ENCODE measurements at regions not wholly inside any gene's neighbourhood (a gene's known extent, or its start where the extent isn't known, plus 50 kb on each side); places are given as distances from the start of the nearest gene placed in this dataset.

GRCh38 chr7:125775317-125775716, 845.7 kb upstream of the POT1 start:
- Histone ChIP-seq H3K27ac (no peak overlapping the region), H3K27me3 (no peaks in the 10 kb centered on the region), H3K9me3 (ENCODE audit: low read depth) (no peaks in the 10 kb centered on the region), H3K4me2 (no peak overlapping the region), H3K36me3 (no peaks in the 10 kb centered on the region), H3K79me2 (ENCODE audit: low read depth) (no peaks in the 10 kb centered on the region), H3K4me3 (no peak overlapping the region), H2AFZ (replicated peaks) (no peak overlapping the region), H4K20me1 (ENCODE audit: low read depth) (no peaks in the 10 kb centered on the region), H3K9ac (no peak overlapping the region), H3K4me1 (no peaks in the 10 kb centered on the region), H3F3A (ENCODE audit: low read depth) (no peaks in the 10 kb centered on the region)
- H3K27ac Mint-ChIP-seq, result no peak overlapping the region
- H3K4me3 Mint-ChIP-seq, result no peak overlapping the region
- DNase-seq (ENCODE audit: low spot score), result no peak
- no peaks in the 10 kb centered on the region for H3K9me3 Mint-ChIP-seq
- TF ChIP-seq CTCF (IDR thresholded peaks at IDR 0.05) (no peak), EZH2 (IDR thresholded peaks at IDR 0.05) (no peak), EZH2phosphoT487 (IDR thresholded peaks at IDR 0.05) (no peak)
- H3K4me1 Mint-ChIP-seq, result no peaks in the 10 kb centered on the region
- H3K36me3 Mint-ChIP-seq, result no peaks in the 10 kb centered on the region
- no peaks in the 10 kb centered on the region for H3K27me3 Mint-ChIP-seq (ENCODE audit: insufficient read depth, low read depth)

- peak; percentile 13 for DNase-seq (ENCODE audit: low spot score)
- Mint-ChIP-seq H3K27me3 (ENCODE audit: insufficient read depth, low read depth) (no peaks in the 10 kb centered on the region), H3K27ac (no peak overlapping the region), H3K9me3 (no peaks in the 10 kb centered on the region), H3K36me3 (no peaks in the 10 kb centered on the region), H3K4me1 (no peaks in the 10 kb centered on the region), H3K4me3 (no peak overlapping the region)
- no peaks in the 10 kb centered on the region for H3F3A ChIP-seq (ENCODE audit: low read depth)
- no peak overlapping the region for H3K27ac ChIP-seq
- no peaks in the 10 kb centered on the region for H4K20me1 ChIP-seq (ENCODE audit: low read depth)
- TF ChIP-seq EZH2 (IDR thresholded peaks at IDR 0.05), result no peak
- peak; percentile 6 for TF ChIP-seq CTCF (IDR thresholded peaks at IDR 0.05)
- TF ChIP-seq EZH2phosphoT487 (IDR thresholded peaks at IDR 0.05), result no peak
- no peak overlapping the region for H3K9ac ChIP-seq
- H3K9me3 ChIP-seq (ENCODE audit: low read depth), result no peaks in the 10 kb centered on the region
- no peaks in the 10 kb centered on the region for H3K79me2 ChIP-seq (ENCODE audit: low read depth)
- H3K36me3 ChIP-seq, result no peaks in the 10 kb centered on the region
- H3K4me3 ChIP-seq, result no peak overlapping the region
- H2AFZ ChIP-seq (replicated peaks), result peak overlapping the region; percentile 68
- no peaks in the 10 kb centered on the region for H3K4me1 ChIP-seq
- H3K27me3 ChIP-seq, result no peaks in the 10 kb centered on the region
- H3K4me2 ChIP-seq, result no peak overlapping the region
Measured at GRCh38 chr7:125773113-125773785, 843.6 kb upstream of the POT1 start.

- no peaks in the 10 kb centered on the region for H3K36me3 ChIP-seq
- H4K20me1 ChIP-seq (ENCODE audit: low read depth), result no peaks in the 10 kb centered on the region
- peaks cover 3% of the 10 kb centered on the region for H3K27me3 Mint-ChIP-seq (ENCODE audit: insufficient read depth, low read depth)
Measured at GRCh38 chr7:125747966-125748365, 818.3 kb upstream of the POT1 start.

More at GRCh38 chr7:125747966-125748365, 818.3 kb upstream of the POT1 start:
- H3K27me3 ChIP-seq, result no peaks in the 10 kb centered on the region
- H3K27ac ChIP-seq, result no peak overlapping the region
- no peak overlapping the region for H3K4me2 ChIP-seq
- no peak overlapping the region for H2AFZ ChIP-seq (replicated peaks)
- TF ChIP-seq EZH2phosphoT487 (IDR thresholded peaks at IDR 0.05), result no peak
- TF ChIP-seq EZH2 (IDR thresholded peaks at IDR 0.05), result no peak
- no peak for TF ChIP-seq CTCF (IDR thresholded peaks at IDR 0.05)
- no peaks in the 10 kb centered on the region for H3F3A ChIP-seq (ENCODE audit: low read depth)
- no peak overlapping the region for H3K4me3 ChIP-seq
- no peak overlapping the region for H3K4me3 Mint-ChIP-seq
- H3K9ac ChIP-seq, result no peak overlapping the region
- H3K9me3 Mint-ChIP-seq, result peaks cover 2% of the 10 kb centered on the region
- no peaks in the 10 kb centered on the region for H3K4me1 ChIP-seq
- H3K27ac Mint-ChIP-seq, result no peak overlapping the region
- peaks cover 2% of the 10 kb centered on the region for H3K4me1 Mint-ChIP-seq
- no peak for DNase-seq (ENCODE audit: low spot score)
- H3K36me3 Mint-ChIP-seq, result no peaks in the 10 kb centered on the region
- no peaks in the 10 kb centered on the region for H3K79me2 ChIP-seq (ENCODE audit: low read depth)
- H3K9me3 ChIP-seq (ENCODE audit: low read depth), result no peaks in the 10 kb centered on the region
